WTC11 (cell line): ENCODE measurements at regions not wholly inside any gene's neighbourhood (a gene's known extent, or its start where the extent isn't known, plus 50 kb on each side); places are given as distances from the start of the nearest gene placed in this dataset.

ENCODE experiments used
- ATAC-seq: fragments of 200-7000 bp; cut with Tn5 transposase; 2 replicates; pipeline ENCODE4 v1.10.0; 2021; ENCODE audit warnings: mild to moderate bottlenecking, moderate library complexity
- CTCF ChIA-PET: fragments of 300-600 bp; sonication (Branson Sonifier 250); formaldehyde crosslinking; loops from one replicate; lab custom pipeline; 2021; ENCODE audit warnings: antibody characterized with exemption; lab: Charles Lee
- POLR2A ChIA-PET: fragments of 350-600 bp; sonication (Branson Sonifier 250); formaldehyde crosslinking; loops from one replicate; lab custom pipeline; 2021; ENCODE audit warnings: antibody characterized with exemption; lab: Charles Lee
- DNase-seq: peaks from one replicate; pipeline ENCODE4 v3.0.0; 2021; ENCODE audit warnings: low spot score
- H3K27ac Mint-ChIP-seq: 2 replicates; pipeline ENCODE4 v1.8.0; 2021; ENCODE audit warnings: mixed read lengths
- H3K27me3 Mint-ChIP-seq: 2 replicates; pipeline ENCODE4 v1.8.0; 2021; ENCODE audit warnings: low read depth, mild to moderate bottlenecking, moderate library complexity, mixed read lengths
- H3K36me3 Mint-ChIP-seq: 2 replicates; pipeline ENCODE4 v1.8.0; 2021; ENCODE audit warnings: mixed read lengths
- H3K4me1 Mint-ChIP-seq: 2 replicates; pipeline ENCODE4 v1.8.0; 2022; ENCODE audit warnings: mixed read lengths
- H3K4me3 Mint-ChIP-seq: 2 replicates; pipeline ENCODE4 v1.8.0; 2021; ENCODE audit warnings: mild to moderate bottlenecking, moderate library complexity, mixed read lengths
- H3K9me3 Mint-ChIP-seq: 2 replicates; pipeline ENCODE4 v1.8.0; 2021; ENCODE audit warnings: mixed read lengths
- AR ChIP-seq: fragments of 250-450 bp; sonication (Bioruptor Pico); IDR thresholded peaks from 2 replicates; pipeline ENCODE4 v1.9.0; 2021; ENCODE audit warnings: mild to moderate bottlenecking
- ATF1 ChIP-seq: sonication (generic); formaldehyde crosslinking; IDR thresholded peaks from 2 replicates; pipeline ENCODE4 v1.8.1; 2023; ENCODE audit warnings: mild to moderate bottlenecking, moderate library complexity, missing genetic modification reagents
- ATF3 ChIP-seq: sonication (generic); formaldehyde crosslinking; conservative IDR thresholded peaks from 2 replicates; pipeline ENCODE4 v1.8.1; 2022; ENCODE audit warnings: mild to moderate bottlenecking, missing genetic modification reagents
- CBFB ChIP-seq: sonication (generic); formaldehyde crosslinking; IDR thresholded peaks from 2 replicates; pipeline ENCODE4 v1.8.1; 2022; ENCODE audit warnings: mild to moderate bottlenecking, low read depth, missing genetic modification reagents
- CREM ChIP-seq: sonication (generic); formaldehyde crosslinking; IDR thresholded peaks from 2 replicates; pipeline ENCODE4 v1.8.1; 2022; ENCODE audit warnings: mild to moderate bottlenecking, missing genetic modification reagents, moderate library complexity
- ESRRA ChIP-seq: sonication (generic); formaldehyde crosslinking; IDR thresholded peaks from 2 replicates; pipeline ENCODE4 v1.8.1; 2022; ENCODE audit warnings: mild to moderate bottlenecking, missing genetic modification reagents, borderline replicate concordance
- FOXP4 ChIP-seq: sonication (generic); formaldehyde crosslinking; IDR thresholded peaks from 2 replicates; pipeline ENCODE4 v1.8.0; 2022; ENCODE audit warnings: mild to moderate bottlenecking, missing genetic modification reagents
- GRHL2 ChIP-seq: fragments of 250-450 bp; sonication (Bioruptor Pico); IDR thresholded peaks from 2 replicates; pipeline ENCODE4 v1.8.0; 2022; ENCODE audit warnings: mild to moderate bottlenecking, moderate library complexity; ENCODE audit not compliant: insufficient replicate concordance, severe bottlenecking
- GTF2I ChIP-seq: fragments of 250-450 bp; sonication (Bioruptor Pico); conservative IDR thresholded peaks from 2 replicates; pipeline ENCODE4 v1.4.0; 2021; ENCODE audit warnings: mild to moderate bottlenecking
- IRF1 ChIP-seq: sonication (generic); formaldehyde crosslinking; IDR thresholded peaks from 2 replicates; pipeline ENCODE4 v1.8.0; 2023; ENCODE audit warnings: missing genetic modification reagents
- IRF2 ChIP-seq: sonication (generic); formaldehyde crosslinking; IDR thresholded peaks from 2 replicates; pipeline ENCODE4 v1.8.0; 2022; ENCODE audit warnings: low read depth, missing genetic modification reagents, borderline replicate concordance
- NFE2L1 ChIP-seq: sonication (generic); formaldehyde crosslinking; IDR thresholded peaks from 2 replicates; pipeline ENCODE4 v1.8.1; 2023; ENCODE audit warnings: missing genetic modification reagents
- NR1H2 ChIP-seq: sonication (generic); formaldehyde crosslinking; IDR thresholded peaks from 2 replicates; pipeline ENCODE4 v1.9.0; 2021; ENCODE audit warnings: mild to moderate bottlenecking, moderate library complexity, missing genetic modification reagents
- TEAD1 ChIP-seq: sonication (generic); formaldehyde crosslinking; IDR thresholded peaks from 2 replicates; pipeline ENCODE4 v1.8.0; 2022; ENCODE audit warnings: mild to moderate bottlenecking, missing genetic modification reagents
- ZNF263 ChIP-seq: sonication (generic); formaldehyde crosslinking; IDR thresholded peaks from 2 replicates; pipeline ENCODE4 v1.8.1; 2022; ENCODE audit warnings: low read depth, mild to moderate bottlenecking, moderate library complexity, missing genetic modification reagents
- ZNF281 ChIP-seq: sonication (generic); formaldehyde crosslinking; IDR thresholded peaks from 2 replicates; pipeline ENCODE4 v1.8.0; 2023; ENCODE audit warnings: mild to moderate bottlenecking, missing genetic modification reagents
- ZNF671 ChIP-seq: fragments of 250-450 bp; sonication (Bioruptor Pico); IDR thresholded peaks from 2 replicates; pipeline ENCODE4 v1.8.0; 2021; ENCODE audit warnings: mild to moderate bottlenecking

GRCh38 chr10:42937048-42937447 is 139.8 kb upstream of the RET start:
- Mint-ChIP-seq H3K27ac (no peak overlapping the region), H3K9me3 (no peaks in the 10 kb centered on the region), H3K4me1 (peaks cover 14% of the 10 kb centered on the region), H3K36me3 (no peaks in the 10 kb centered on the region), H3K4me3 (no peak overlapping the region), H3K27me3 (peaks cover 30% of the 10 kb centered on the region)
- DNase-seq (no peak), ATAC-seq (no peak)
- TF ChIP-seq ZNF281 (no peak), CREM (CRISPR knock-in tag) (no peak), TEAD1 (CRISPR knock-in tag) (no peak), ZNF671 (CRISPR knock-in tag) (no peak), ATF3 (CRISPR knock-in tag) (no peak), NFE2L1 (no peak), ATF1 (CRISPR knock-in tag) (no peak), ZNF263 (CRISPR knock-in tag) (no peak), GTF2I (CRISPR knock-in tag) (no peak), IRF2 (CRISPR knock-in tag) (no peak), GRHL2 (CRISPR knock-in tag) (no peak), IRF1 (CRISPR knock-in tag) (no peak), FOXP4 (CRISPR knock-in tag) (no peak), NR1H2 (CRISPR knock-in tag) (no peak), CBFB (CRISPR knock-in tag) (no peak)
- POLR2A ChIA-PET = no interaction called here
- CTCF ChIA-PET = no interaction called here

- ATAC-seq = no peak
- ChIA-PET POLR2A (no interaction called here), CTCF (no interaction called here)
- Mint-ChIP-seq H3K4me1 (peaks cover 12% of the 10 kb centered on the region), H3K4me3 (no peak overlapping the region), H3K27ac (no peak overlapping the region), H3K36me3 (no peaks in the 10 kb centered on the region), H3K27me3 (peaks cover 26% of the 10 kb centered on the region), H3K9me3 (no peaks in the 10 kb centered on the region)
- TF ChIP-seq ESRRA (CRISPR knock-in tag) (no peak), AR (CRISPR knock-in tag) (no peak)
- no peak for DNase-seq
Observed at GRCh38 chr10:42937649-42938180, 139.2 kb upstream of the RET start.
